H1 (cell line): ENCODE measurements at regions not wholly inside any gene's neighbourhood (a gene's known extent, or its start where the extent isn't known, plus 50 kb on each side); places are given as distances from the start of the nearest gene placed in this dataset.

ENCODE experiments used
- CEBPB ChIP-seq: IDR thresholded peaks from 2 replicates; pipeline ENCODE4 v1.6.1; 2012; ENCODE audit warnings: low read depth, low read length
- EZH2 ChIP-seq: fragments of 200-600 bp; sonication (generic); IDR thresholded peaks from 2 replicates; pipeline ENCODE4 v1.7.1; 2012; ENCODE audit warnings: low read depth, mild to moderate bottlenecking, moderate library complexity, low read length, inconsistent platforms; ENCODE audit not compliant: severe bottlenecking
- RXRA ChIP-seq: IDR thresholded peaks from 2 replicates; pipeline ENCODE4 v1.6.1; 2011; ENCODE audit warnings: low read depth, mild to moderate bottlenecking, low read length, moderate library complexity; ENCODE audit not compliant: insufficient read depth
- SAP30 ChIP-seq: fragments of 300-600 bp; sonication (generic); IDR thresholded peaks from 2 replicates; pipeline ENCODE4 v1.7.1; 2012; ENCODE audit warnings: low read length, moderate library complexity, mild to moderate bottlenecking, inconsistent platforms; ENCODE audit not compliant: insufficient read depth, insufficient replicate concordance

- TF ChIP-seq SAP30: no peak
- TF ChIP-seq RXRA: no peak
- TF ChIP-seq CEBPB: no peak
- TF ChIP-seq EZH2: no peak
Observed at GRCh38 chr5:23136958-23137357, 283.8 kb upstream of the CDH12 start (continued).
